Occipital lobe (tissue), 1 donor: ENCODE measurements at regions not wholly inside any gene's neighbourhood (a gene's known extent, or its start where the extent isn't known, plus 50 kb on each side); places are given as distances from the start of the nearest gene placed in this dataset.
"Not testable (repeated sequence)": the region's sequence is repeated elsewhere in the genome, so short reads cannot be mapped to it uniquely, and the experiment has no call there.

Source experiments
- DNase-seq: peaks from one replicate; lab custom pipeline; 2025; lab: John Stamatoyannopoulos, UW

DNA sequence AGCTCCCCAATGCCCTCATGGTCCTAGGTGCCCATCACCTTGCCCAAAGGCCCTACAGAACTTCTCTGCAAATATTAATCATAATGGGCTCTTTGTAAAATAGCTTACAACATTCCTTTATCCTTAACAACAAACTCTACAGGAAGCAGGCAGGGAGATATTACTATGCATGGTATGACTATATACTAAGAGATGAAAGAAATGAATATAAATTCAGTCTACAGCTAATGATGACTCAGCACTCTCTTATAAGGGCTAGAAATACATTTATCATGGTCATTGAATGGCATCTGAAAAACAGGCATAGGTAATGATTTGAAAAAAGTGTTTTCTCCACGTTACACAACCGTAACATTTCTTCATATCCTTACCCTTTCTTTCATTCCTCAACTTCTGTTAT, 254.8 kb upstream of the DSEL start:
- no peak for DNase-seq

DNA sequence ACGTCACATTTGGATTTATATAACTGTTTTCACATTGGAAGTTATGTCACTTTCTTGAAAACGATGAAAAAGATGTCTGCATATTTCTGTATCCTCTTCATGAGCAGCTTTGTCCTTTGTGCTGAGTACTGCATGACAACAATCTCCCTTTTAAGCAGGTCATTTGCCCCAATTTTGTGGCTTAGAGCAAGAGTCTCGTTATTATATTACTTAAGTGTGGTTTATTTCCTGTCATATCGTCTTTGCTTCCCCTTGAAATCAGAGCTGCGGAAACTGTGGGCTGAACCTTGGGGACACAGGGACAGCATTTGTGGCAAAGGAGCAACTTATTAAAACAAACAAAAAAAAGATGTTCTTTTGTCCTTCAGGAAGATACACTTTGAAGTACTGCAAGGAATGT, 254.0 kb upstream of the DSEL start:
- no peak for DNase-seq

DNA sequence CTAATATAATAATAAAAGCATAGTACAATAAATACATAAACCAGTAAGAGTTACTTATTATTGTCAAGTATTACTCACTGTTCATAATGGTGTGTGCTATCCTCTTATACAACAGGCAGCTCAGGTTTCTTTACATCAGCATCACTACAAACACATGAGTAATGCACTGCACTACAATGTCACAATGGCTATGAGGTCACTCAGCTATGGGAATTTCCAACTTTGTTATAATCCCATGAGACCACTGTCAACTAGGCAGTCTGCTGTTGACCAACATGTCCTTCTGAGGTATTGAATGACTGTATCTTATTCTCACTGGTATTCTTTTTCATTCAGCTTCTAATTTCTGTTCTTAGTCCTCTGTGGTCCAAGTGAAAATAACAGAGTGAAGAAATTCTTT, 250.4 kb upstream of the DSEL start:
- no peak for DNase-seq

DNA sequence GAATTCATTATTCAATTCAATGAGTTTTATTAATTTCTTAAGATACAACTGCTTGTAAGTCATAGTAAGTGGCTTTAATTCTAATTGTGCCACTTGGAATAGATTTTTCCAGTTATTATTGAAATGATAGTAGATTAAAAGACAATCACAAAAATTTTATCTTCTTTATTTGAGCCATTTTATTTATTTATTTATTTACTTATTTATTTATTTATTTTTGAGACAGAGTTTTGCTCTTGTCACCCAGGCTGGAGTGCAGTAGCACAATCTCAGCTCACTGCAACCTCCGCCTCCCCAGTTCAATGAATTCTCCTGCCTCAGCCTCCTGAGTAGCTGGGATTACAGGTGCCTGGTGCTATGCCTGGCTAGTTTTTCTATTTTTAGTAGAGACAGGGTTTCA, 235.7 kb upstream of the DSEL start:
- not testable (repeated sequence) for DNase-seq

DNA sequence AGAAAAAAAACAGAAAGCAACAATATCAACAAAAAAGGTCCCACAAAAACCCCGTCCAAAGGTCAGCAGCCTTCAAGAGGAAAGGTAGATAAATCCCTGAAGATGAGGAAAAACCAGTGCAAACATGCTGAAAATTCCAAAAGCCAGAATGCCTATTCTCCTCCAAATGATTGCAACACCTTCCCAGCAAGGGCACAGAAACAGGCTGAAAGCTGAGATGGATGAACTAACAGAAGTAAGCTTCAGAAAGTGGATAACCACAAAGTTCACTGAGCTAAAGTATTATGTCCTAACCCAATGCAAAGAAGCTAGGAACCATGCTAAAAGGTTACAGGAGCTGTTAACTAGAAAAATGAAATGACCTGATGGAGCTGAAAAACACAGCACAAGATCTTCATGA, 226.4 kb upstream of the DSEL start:
- no peak for DNase-seq

DNA sequence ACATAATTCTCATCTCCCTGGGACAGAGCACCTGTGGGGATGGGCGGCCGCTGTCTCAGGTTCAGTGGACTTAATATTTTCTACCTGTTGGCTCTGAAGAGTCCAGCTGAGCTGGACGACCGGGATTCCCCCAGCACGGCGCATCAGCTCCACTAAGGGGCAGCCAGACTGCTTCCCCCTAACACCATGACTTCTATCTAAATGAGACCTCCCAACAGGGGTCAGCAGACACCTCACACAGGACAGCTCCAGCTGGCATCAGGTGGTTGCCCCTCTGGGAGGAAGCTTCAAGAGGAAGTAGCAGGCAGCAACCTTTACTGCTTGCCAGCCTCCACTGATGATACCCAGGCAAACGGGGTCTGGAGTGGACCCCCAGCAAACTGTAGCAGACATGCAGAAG, 226.0 kb upstream of the DSEL start:
- DNase-seq: no peak

DNA sequence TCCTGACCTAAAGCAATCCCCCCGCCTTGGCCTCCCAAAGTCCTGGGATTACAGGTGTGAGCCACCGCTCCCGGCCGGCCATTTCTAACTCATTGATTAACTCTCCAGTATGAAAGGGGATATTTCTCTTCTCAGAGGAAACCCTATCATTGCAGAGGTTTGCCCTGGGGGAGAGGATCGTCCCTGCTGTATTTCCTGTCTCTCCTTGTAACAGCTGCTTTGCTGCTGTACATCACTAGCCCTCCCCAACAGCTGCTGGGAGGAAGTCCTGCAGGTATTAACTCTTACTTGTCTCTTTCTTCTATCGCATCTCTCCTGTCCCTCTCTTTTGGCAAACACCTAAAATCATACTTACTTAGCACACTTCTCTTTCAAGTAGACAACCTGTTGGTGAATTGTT, 219.0 kb upstream of the DSEL start:
- no peak for DNase-seq

DNA sequence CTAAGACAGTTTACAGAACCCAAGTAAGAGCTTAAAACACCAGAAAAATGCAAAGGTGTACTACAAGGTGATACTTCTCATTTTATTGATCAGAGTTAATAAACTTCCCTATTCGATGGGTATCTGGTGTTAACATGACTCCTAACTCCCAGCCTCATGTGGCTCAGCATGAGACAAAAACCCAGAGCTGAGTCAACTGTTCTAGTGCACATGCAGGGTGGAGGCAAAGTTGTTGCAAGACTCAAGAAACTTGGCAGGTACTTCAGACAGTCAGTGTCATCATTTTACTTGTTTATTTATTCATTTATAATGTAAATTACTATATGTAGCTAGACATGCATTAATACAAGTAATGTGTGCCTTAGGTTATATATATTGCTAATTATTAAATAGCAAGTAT, 216.6 kb upstream of the DSEL start:
- no peak for DNase-seq

DNA sequence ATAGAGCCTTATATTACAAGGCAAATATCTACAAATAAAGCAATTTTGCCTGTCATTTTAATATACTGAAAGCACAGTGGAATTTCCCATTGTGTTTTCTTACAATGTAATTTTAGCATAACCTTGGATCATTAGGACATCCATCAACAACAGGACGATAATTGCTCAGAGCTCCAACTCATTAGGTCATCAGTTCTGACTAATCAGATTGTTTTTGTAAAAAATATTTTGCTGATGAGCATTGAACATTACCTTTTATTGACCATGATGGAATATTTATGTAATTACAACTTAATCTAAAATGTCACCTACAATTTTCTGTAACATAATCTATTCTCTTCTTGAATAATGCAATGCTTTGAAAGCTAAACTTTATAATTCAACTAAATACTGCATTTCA, 215.3 kb upstream of the DSEL start:
- DNase-seq: no peak

DNA sequence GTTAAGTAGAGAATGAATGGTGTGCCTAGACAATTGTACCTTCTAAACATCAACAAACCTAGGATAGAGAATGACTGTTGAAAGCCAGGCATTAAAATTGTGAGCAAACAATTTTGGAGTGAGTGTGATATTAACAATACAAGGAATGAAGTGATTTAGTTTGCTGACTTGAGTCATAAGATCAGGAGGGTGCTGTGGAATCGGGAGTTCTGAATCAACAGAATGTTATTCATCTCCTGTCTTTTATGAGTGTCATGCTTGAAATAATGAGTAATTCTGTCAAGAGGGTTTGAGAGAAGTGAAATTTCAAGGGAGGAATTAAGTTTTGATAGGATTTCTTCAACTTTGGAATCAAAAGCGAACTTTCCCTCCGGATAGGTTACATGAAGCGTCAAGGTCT, 214.4 kb upstream of the DSEL start:
- DNase-seq: no peak

DNA sequence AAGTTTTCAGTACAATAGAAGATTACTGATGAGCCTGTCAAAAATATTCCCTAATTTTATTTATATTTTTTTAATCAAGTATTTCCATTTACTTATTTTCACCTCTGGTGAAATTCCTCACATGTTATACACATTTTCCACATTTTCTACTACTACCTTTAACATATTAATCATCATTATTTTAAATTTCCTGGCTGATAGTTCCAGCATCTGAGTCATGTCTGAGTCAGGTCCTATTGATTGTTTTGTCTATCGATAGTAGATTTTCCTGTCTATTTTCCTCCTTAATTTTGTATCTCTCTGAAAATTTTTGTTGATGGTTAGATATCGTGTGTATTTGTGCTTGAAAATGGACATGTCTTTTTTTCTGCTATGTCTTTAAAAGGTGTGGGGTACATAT, 211.8 kb upstream of the DSEL start:
- no peak for DNase-seq

DNA sequence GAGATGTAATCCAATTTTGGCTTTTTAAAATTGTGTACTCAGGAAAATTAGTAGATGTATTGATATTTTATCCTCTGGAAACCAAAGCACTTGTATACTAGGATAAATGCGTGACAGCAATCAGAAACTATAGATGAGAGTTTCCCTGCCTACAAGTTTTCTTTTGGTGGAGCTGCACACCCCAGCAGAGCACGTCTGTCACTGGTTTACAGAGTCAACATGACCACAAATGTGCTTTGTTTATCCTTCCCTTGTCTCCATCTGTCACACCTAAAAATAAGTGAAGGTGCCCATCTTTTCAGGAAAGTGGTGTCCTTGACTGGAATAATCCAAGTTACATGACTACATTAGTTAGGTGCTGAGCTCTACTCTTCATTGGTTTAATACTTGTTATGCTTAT, 210.4 kb upstream of the DSEL start:
- no peak for DNase-seq

DNA sequence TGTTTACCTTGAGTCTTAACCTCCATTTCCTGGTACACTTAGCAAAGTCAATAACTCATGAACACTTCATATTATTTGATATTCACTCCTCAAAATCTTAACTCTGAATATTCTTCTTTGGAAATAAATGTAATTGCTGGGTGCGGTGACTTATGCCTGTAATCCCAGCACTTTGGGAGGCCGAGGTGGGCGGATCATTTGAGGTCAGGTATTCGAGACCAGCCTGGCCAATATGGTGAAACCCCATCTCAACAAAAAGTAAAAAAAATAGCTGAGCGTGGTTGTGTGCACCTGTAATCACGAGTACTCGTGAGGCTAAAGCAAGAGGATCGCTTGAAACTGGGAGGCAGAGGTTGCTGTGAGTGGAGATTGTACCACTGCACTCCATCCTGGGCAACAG, 201.3 kb upstream of the DSEL start:
- DNase-seq: no peak

DNA sequence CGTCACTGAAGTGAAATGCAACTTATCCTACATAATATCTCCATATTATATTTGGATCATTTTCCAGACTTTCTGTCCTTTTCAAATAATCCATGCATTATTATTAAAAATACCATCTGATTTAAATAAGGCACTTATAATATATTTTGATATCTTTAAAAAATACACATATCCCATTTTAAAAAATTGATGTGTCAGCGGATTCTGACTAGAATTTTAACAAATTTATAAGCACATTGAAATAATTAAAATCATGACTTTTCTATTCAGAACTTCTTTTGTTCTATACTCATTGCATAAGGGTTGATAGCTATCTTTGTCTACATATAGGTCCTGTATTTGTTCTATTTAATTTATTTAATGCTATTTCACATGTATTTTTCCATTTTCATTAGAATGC, 199.0 kb upstream of the DSEL start:
- DNase-seq: no peak

DNA sequence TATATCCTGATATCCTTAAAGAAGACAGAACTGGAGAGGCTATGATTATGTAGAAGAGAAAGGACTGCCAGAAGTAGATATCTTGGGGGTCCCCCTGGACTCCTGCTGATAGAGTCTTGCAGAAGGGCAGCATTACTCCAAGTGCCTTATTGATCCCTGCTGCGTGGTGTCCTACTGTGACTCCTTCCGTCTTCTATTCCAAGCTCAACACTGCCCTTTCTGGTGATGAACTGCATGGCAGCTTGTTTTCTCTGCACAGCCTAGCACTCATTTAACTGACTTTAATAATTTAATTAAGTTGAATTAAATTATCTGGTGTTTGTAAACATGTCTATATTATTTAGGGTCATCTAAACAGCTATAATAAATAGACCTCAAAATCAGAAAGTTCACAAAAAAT, 194.1 kb upstream of the DSEL start:
- DNase-seq: no peak

DNA sequence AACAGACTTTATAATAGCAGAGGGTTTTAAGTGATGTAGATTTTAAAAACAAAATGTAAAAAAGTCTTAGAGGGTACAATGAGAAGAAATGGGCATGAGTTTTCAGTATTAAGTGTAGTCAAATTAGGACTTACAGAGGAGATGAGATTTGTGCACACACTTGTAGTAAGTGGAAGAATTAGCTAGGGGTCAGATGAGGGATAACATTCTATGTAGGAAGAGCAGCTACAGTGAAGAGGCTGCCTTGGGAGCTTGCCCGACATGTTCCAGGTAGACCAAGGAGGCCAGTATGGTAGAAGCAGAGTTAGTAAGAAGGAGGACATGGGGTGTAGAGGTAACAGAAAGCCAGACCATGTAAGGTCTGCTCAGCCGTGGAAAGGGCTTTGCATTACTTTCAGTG, 189.2 kb upstream of the DSEL start:
- no peak for DNase-seq

DNA sequence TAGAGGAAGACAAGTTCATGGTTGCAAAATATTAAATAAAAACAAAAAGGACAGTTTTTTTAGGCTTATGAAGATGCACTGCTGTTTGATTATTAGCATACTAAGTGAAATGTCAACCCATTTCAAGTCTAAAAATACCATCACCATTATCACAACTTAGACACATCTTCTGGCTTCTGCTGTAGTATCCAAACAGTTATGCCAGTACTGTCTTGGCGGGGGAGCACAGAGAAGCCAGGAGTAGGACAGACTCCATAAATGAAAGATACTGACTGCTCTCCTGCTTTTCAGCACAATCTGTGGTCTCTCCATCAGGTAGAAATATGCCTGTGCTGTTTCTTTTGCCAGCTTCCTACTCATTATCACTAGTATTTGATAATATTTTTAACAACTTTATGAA, 179.2 kb upstream of the DSEL start:
- DNase-seq: no peak

DNA sequence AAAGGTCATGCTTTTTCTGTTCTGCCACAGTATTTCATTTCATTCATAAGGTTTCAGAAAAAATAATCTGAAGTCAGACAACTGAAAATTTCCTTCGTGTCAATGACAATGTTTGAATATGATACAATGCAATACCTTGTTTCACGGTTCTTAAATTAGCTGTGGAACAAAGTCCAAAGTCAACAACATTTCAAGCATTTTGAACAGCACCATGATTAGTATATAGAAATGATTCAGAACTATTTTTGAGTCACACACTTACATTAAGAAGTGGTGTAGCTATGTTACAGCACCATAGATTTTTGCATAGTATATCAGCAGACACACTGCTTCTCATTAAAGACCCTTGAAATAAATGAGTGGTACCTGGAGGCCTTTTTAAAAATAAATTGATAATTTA, 178.3 kb upstream of the DSEL start:
- DNase-seq: no peak

DNA sequence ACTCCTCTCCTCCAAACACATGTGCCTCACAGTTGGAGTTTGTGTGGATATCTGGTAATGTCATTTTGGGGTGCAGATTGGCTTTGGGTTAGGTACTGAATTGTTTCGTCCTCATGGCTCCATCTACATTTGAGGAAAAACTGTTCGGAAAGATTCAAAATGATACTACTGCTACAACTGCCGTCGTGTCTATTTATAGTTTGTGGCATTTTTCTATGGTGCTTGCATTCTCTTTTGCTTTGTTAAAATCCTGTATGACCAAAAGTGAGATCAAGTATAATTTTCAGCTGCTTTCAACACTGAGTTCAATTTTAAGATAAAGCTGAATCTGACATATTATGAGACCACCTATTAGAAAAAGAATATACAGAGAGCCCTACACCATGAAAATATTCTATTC, 176.3 kb upstream of the DSEL start:
- no peak for DNase-seq

DNA sequence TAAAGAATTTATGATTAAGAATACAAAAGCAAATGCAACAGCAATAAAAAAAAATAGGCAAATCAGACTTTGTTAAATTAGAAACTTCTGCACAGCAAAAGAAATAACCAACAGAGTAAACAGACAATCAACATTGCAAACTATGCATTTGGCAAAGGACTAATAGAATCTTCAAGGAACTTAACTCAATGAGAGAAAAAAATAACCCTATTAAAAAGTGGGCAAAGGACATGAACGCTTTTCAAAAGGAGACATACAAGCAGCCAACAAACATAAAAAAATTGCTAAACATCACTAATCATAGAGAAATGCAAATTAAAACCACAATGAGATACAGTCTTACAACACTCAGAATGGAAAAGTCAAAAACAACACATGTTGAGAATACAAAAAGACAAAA, 166.0 kb upstream of the DSEL start:
- no peak for DNase-seq

DNA sequence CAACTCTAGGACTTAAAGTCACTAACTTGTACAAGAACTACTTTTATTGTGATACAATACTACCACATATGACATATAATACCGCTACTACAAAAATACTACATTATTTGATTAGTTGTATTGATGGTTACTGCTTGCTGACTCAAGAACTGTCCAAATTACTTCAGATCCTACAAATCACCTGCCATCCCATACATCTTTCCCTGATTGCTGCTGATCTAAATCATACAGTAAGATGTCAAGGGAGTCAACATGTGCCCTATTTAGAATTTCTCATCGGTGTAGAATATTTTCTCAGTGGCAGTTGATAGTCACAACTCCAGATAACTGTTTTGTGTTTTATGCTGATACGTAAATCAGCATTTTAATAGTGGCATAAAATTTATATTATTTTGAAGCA, 161.0 kb upstream of the DSEL start:
- no peak for DNase-seq

DNA sequence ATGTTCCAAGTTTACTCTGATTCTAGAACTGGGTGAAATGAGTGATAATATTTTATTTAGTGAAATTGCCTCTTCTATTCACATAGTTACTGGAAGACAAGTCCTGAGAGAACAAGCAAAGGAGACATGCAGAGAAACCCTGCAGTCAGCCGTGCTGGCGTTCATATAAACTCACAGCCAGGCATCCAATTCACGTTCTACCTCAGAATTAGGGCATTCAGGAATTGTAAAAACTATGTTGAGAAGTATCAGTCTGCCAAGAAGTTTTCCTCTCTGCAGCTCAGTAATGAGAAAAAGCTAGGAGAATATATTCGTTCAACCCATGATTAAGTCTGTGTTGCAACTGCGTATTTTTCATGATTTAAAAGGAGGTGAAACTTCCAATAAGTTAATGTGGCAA, 156.2 kb upstream of the DSEL start:
- DNase-seq: no peak

DNA sequence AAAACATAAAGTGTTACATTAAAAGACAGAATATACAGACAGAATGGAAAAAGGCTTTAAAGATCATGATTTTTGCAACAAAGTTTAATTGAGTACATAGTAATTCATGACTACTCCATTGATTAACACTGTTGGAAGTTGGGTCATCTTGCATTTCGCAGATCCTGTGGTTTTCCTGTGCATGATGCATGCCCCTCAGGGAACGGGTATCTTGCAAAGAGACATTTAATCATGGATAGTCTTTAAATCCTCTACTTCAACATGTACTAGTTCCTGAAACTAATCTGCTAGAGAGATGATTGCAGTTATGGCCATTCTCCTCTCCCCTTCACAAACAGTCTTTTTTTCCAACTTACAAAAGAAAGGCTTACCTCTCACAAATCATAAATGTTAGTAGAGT, 155.6 kb upstream of the DSEL start:
- DNase-seq: no peak

DNA sequence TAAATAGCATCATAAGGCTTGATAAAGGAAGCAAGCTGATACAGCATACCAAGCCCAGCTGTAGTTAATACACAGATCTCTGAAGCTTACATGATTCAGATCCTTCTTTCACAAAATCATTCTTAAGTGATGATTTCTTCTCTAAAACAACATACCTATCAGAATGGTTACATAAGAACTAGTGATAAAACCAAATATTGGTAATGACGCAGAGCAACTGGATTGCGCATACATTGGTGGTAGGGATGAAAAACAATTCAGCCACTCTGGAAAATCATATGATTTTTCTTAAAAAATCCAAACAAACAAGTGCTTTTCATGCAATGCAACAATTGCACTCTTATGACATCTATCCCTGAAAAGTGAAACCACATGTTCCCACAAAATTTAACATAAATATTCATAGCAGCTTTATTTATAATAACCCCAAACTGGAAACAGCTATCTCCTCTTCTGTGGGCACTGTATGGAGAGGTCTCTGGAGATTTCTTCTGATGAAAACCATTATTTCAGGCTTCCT, 153.6 kb upstream of the DSEL start:
- no peak for DNase-seq

DNA sequence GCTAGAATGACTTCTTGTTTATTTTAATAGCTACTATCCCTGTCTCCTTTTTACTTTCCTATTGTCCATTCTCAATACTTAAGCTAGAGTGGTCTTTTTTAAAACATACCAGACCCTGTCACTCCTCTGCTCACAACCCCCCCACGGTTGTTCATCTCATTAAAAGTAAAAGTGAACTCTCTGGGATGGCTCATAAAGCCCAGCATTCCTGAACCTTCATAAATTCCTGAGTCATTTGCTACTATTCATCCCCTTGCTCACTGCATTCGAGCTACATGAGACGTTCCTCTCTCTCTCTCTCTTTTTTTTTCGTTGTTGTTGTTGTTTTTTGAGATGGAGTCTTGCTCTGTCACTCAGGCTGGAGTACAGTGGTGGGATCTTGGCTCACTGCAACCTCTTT, 148.7 kb upstream of the DSEL start:
- no peak for DNase-seq
